ENCODE measurements at regions not wholly inside any gene's neighbourhood (a gene's known extent, or its start where the extent isn't known, plus 50 kb on each side); places are given as distances from the start of the nearest gene placed in this dataset.

- TF ChIP-seq CTCF (conservative IDR thresholded peaks at IDR 0.05) (no peak), EZH2 (IDR thresholded peaks at IDR 0.05; ENCODE audit: low read depth) (no peak)
Measured at GRCh38 chr4:18390655-18391353, 369.2 kb upstream of the LCORL start.

Data from PC-9 (cell line).